HepG2 (cell line): ENCODE measurements at regions not wholly inside any gene's neighbourhood (a gene's known extent, or its start where the extent isn't known, plus 50 kb on each side); places are given as distances from the start of the nearest gene placed in this dataset.

Experiments used
- MXD4 ChIP-seq: IDR thresholded peaks from 2 replicates; pipeline ENCODE4 v1.6.1; 2016; ENCODE audit warnings: mild to moderate bottlenecking, missing biosample characterization, missing genetic modification reagents
- RBM22 ChIP-seq: fragments of 200-400 bp; formaldehyde crosslinking; optimal IDR thresholded peaks from 2 replicates; pipeline ENCODE3; 2017; ENCODE audit warnings: mild to moderate bottlenecking, low read length, moderate library complexity
- RFX5 ChIP-seq: IDR thresholded peaks from 2 replicates; pipeline ENCODE4 v1.6.1; 2011; ENCODE audit warnings: low read depth, low read length, improper control_type of control experiment
- SRSF9 ChIP-seq: fragments of 200-400 bp; formaldehyde crosslinking; IDR thresholded peaks from 2 replicates; pipeline ENCODE4 v1.6.1; 2018; ENCODE audit warnings: borderline replicate concordance, mild to moderate bottlenecking, low read depth, low read length; ENCODE audit not compliant: insufficient read depth, poor library complexity, severe bottlenecking
- ZNF768 ChIP-seq: sonication (generic); formaldehyde crosslinking; IDR thresholded peaks from 2 replicates; pipeline ENCODE4 v1.4.0; 2020; ENCODE audit warnings: missing genetic modification reagents
- TF ChIP-seq, protein P1 (sequence below): sonication (generic); formaldehyde crosslinking; IDR thresholded peaks from 2 replicates; pipeline ENCODE4 v1.5.1; 2020; ENCODE audit warnings: mild to moderate bottlenecking, missing genetic modification reagents, moderate library complexity
- TF ChIP-seq, protein P2 (sequence below), 2 experiments: IDR thresholded peaks; 2 replicates each; pipeline ENCODE4 v1.6.1; 2011 to 2012; ENCODE audit warnings: low read length in 2 of 2, borderline replicate concordance in 1 of 2, low read depth in 1 of 2, mild to moderate bottlenecking in 1 of 2, moderate library complexity in 1 of 2
- TF ChIP-seq, protein P3 (sequence below): sonication (generic); formaldehyde crosslinking; IDR thresholded peaks from 2 replicates; pipeline ENCODE4; 2020; ENCODE audit warnings: missing genetic modification reagents, mild to moderate bottlenecking, borderline replicate concordance
- TF ChIP-seq, protein P4 (sequence below): IDR thresholded peaks from 2 replicates; pipeline ENCODE4 v1.4.0; 2020; ENCODE audit warnings: mild to moderate bottlenecking, missing genetic modification reagents

DNA sequence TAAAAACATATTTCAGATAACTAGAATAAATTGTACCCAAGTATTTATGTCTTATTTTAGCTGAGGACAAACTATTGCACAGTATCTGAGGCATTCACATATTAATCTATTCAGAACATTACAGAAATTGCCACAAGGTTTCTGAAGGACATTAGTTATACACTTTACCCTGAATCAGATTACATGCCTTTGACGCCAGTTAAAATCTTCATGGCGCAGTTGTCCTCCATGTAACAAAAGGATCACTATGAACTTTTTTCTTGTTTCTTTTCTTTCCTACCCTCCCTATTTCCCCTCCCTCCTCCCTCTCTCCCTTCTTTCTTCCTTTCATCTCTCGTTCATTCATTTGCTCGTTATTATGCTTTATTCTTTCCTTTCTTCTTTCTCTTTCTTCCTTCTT, 176.6 kb upstream of the KITLG start:
- TF ChIP-seq MXD4 (CRISPR knock-in tag) (no peak), RBM22 (no peak), RFX5 (no peak), SRSF9 (no peak), ZNF768 (no peak)
- TF ChIP-seq, protein P1, sequence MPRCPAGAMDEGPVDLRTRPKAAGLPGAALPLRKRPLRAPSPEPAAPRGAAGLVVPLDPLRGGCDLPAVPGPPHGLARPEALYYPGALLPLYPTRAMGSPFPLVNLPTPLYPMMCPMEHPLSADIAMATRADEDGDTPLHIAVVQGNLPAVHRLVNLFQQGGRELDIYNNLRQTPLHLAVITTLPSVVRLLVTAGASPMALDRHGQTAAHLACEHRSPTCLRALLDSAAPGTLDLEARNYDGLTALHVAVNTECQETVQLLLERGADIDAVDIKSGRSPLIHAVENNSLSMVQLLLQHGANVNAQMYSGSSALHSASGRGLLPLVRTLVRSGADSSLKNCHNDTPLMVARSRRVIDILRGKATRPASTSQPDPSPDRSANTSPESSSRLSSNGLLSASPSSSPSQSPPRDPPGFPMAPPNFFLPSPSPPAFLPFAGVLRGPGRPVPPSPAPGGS (CRISPR knock-in tag), result no peak
- TF ChIP-seq, protein P2, sequence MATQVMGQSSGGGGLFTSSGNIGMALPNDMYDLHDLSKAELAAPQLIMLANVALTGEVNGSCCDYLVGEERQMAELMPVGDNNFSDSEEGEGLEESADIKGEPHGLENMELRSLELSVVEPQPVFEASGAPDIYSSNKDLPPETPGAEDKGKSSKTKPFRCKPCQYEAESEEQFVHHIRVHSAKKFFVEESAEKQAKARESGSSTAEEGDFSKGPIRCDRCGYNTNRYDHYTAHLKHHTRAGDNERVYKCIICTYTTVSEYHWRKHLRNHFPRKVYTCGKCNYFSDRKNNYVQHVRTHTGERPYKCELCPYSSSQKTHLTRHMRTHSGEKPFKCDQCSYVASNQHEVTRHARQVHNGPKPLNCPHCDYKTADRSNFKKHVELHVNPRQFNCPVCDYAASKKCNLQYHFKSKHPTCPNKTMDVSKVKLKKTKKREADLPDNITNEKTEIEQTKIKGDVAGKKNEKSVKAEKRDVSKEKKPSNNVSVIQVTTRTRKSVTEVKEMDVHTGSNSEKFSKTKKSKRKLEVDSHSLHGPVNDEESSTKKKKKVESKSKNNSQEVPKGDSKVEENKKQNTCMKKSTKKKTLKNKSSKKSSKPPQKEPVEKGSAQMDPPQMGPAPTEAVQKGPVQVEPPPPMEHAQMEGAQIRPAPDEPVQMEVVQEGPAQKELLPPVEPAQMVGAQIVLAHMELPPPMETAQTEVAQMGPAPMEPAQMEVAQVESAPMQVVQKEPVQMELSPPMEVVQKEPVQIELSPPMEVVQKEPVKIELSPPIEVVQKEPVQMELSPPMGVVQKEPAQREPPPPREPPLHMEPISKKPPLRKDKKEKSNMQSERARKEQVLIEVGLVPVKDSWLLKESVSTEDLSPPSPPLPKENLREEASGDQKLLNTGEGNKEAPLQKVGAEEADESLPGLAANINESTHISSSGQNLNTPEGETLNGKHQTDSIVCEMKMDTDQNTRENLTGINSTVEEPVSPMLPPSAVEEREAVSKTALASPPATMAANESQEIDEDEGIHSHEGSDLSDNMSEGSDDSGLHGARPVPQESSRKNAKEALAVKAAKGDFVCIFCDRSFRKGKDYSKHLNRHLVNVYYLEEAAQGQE (IDR thresholded peaks at IDR 0.05; ENCODE audit: borderline replicate concordance in 1 of 2, low read depth in 1 of 2, low read length in 2 of 2), result no peak
- TF ChIP-seq, protein P3, sequence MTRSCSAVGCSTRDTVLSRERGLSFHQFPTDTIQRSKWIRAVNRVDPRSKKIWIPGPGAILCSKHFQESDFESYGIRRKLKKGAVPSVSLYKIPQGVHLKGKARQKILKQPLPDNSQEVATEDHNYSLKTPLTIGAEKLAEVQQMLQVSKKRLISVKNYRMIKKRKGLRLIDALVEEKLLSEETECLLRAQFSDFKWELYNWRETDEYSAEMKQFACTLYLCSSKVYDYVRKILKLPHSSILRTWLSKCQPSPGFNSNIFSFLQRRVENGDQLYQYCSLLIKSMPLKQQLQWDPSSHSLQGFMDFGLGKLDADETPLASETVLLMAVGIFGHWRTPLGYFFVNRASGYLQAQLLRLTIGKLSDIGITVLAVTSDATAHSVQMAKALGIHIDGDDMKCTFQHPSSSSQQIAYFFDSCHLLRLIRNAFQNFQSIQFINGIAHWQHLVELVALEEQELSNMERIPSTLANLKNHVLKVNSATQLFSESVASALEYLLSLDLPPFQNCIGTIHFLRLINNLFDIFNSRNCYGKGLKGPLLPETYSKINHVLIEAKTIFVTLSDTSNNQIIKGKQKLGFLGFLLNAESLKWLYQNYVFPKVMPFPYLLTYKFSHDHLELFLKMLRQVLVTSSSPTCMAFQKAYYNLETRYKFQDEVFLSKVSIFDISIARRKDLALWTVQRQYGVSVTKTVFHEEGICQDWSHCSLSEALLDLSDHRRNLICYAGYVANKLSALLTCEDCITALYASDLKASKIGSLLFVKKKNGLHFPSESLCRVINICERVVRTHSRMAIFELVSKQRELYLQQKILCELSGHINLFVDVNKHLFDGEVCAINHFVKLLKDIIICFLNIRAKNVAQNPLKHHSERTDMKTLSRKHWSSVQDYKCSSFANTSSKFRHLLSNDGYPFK (CRISPR knock-in tag), result no peak
- TF ChIP-seq, protein P4, sequence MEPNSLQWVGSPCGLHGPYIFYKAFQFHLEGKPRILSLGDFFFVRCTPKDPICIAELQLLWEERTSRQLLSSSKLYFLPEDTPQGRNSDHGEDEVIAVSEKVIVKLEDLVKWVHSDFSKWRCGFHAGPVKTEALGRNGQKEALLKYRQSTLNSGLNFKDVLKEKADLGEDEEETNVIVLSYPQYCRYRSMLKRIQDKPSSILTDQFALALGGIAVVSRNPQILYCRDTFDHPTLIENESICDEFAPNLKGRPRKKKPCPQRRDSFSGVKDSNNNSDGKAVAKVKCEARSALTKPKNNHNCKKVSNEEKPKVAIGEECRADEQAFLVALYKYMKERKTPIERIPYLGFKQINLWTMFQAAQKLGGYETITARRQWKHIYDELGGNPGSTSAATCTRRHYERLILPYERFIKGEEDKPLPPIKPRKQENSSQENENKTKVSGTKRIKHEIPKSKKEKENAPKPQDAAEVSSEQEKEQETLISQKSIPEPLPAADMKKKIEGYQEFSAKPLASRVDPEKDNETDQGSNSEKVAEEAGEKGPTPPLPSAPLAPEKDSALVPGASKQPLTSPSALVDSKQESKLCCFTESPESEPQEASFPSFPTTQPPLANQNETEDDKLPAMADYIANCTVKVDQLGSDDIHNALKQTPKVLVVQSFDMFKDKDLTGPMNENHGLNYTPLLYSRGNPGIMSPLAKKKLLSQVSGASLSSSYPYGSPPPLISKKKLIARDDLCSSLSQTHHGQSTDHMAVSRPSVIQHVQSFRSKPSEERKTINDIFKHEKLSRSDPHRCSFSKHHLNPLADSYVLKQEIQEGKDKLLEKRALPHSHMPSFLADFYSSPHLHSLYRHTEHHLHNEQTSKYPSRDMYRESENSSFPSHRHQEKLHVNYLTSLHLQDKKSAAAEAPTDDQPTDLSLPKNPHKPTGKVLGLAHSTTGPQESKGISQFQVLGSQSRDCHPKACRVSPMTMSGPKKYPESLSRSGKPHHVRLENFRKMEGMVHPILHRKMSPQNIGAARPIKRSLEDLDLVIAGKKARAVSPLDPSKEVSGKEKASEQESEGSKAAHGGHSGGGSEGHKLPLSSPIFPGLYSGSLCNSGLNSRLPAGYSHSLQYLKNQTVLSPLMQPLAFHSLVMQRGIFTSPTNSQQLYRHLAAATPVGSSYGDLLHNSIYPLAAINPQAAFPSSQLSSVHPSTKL (CRISPR knock-in tag), result no peak
